ENCODE measurements at regions not wholly inside any gene's neighbourhood (a gene's known extent, or its start where the extent isn't known, plus 50 kb on each side); places are given as distances from the start of the nearest gene placed in this dataset.

- DNase-seq (ENCODE audit: low spot score): no peak
These were observed 175.3 kb downstream of the QDPR start for GRCh38 chr4:17336524-17336961.

- no peak for DNase-seq (ENCODE audit: low spot score)
These were observed 175.8 kb downstream of the QDPR start for GRCh38 chr4:17336069-17336468.

GRCh38 chr4:17335371-17335770 lies 176.5 kb downstream of the QDPR start:
- DNase-seq (ENCODE audit: low spot score): no peak

GRCh38 chr4:17332478-17332877 lies 179.4 kb downstream of the QDPR start:
- no peak for DNase-seq (ENCODE audit: low spot score)

- DNase-seq (ENCODE audit: low spot score): no peak
These were observed 182.8 kb downstream of the QDPR start for GRCh38 chr4:17329046-17329445.

GRCh38 chr4:17328141-17328815 lies 183.6 kb downstream of the QDPR start:
- DNase-seq (ENCODE audit: low spot score): no peak

- no peak for DNase-seq (ENCODE audit: low spot score)
These were observed 184.3 kb downstream of the QDPR start for GRCh38 chr4:17327591-17327990.

GRCh38 chr4:17326756-17327155 lies 185.1 kb downstream of the QDPR start:
- DNase-seq (ENCODE audit: low spot score): no peak

- no peak for DNase-seq (ENCODE audit: low spot score)
These were observed 186.8 kb downstream of the QDPR start for GRCh38 chr4:17325098-17325497.

GRCh38 chr4:17324386-17324830 lies 187.5 kb downstream of the QDPR start:
- peak; percentile 28 for DNase-seq (ENCODE audit: low spot score)

- no peak for DNase-seq (ENCODE audit: low spot score)
These were observed 188.1 kb downstream of the QDPR start for GRCh38 chr4:17323554-17324385.

GRCh38 chr4:17322514-17322913 lies 189.4 kb downstream of the QDPR start:
- DNase-seq (ENCODE audit: low spot score): no peak

- no peak for DNase-seq (ENCODE audit: low spot score)
These were observed 191.8 kb downstream of the QDPR start for GRCh38 chr4:17320046-17320445.

GRCh38 chr4:17317526-17317925 lies 194.4 kb downstream of the QDPR start:
- no peak for DNase-seq (ENCODE audit: low spot score)

GRCh38 chr4:17316566-17316965 lies 195.3 kb downstream of the QDPR start:
- DNase-seq (ENCODE audit: low spot score): no peak

- no peak for DNase-seq (ENCODE audit: low spot score)
These were observed 196.4 kb downstream of the QDPR start for GRCh38 chr4:17315459-17315858.

GRCh38 chr4:17313194-17313593 lies 198.7 kb downstream of the QDPR start:
- no peak for DNase-seq (ENCODE audit: low spot score)

- no peak for DNase-seq (ENCODE audit: low spot score)
These were observed 201.6 kb downstream of the QDPR start for GRCh38 chr4:17310269-17310652.

GRCh38 chr4:17309567-17310268 lies 202.2 kb downstream of the QDPR start:
- DNase-seq (ENCODE audit: low spot score): no peak

GRCh38 chr4:17301869-17302268 lies 210.0 kb downstream of the QDPR start:
- no peak for DNase-seq (ENCODE audit: low spot score)

GRCh38 chr4:17301266-17301665 lies 210.6 kb downstream of the QDPR start:
- DNase-seq (ENCODE audit: low spot score): no peak

- no peak for DNase-seq (ENCODE audit: low spot score)
These were observed 214.7 kb downstream of the QDPR start for GRCh38 chr4:17296921-17297890.
